Activated B cell treated with CpG ODN at 0.5 μM for 24 hours (primary cell): ENCODE measurements at regions not wholly inside any gene's neighbourhood (a gene's known extent, or its start where the extent isn't known, plus 50 kb on each side); places are given as distances from the start of the nearest gene placed in this dataset.

Source experiments
- ATAC-seq: fragments of 200-7000 bp; cut with Tn5 transposase; one replicate; pipeline ENCODE4 v1.10.0; 2021; ENCODE audit warnings: low read depth, mild to moderate bottlenecking, moderate library complexity
- CTCF ChIA-PET: fragments of 350-600 bp; sonication (Branson Sonifier 250); formaldehyde crosslinking; loops from one replicate; lab custom pipeline; 2021; ENCODE audit warnings: antibody characterized with exemption; lab: Charles Lee
- POLR2A ChIA-PET: fragments of 350-600 bp; sonication (Branson Sonifier 250); formaldehyde crosslinking; loops from one replicate; lab custom pipeline; 2021; ENCODE audit warnings: antibody characterized with exemption; lab: Charles Lee
- DNase-seq: peaks from one replicate; pipeline ENCODE4 v3.0.0; 2022
- H3K27ac Mint-ChIP-seq: one replicate; pipeline ENCODE4 v1.8.0; 2020; ENCODE audit warnings: mixed read lengths
- H3K27me3 Mint-ChIP-seq: one replicate; pipeline ENCODE4 v1.8.0; 2021; ENCODE audit warnings: mixed read lengths
- H3K36me3 Mint-ChIP-seq: one replicate; pipeline ENCODE4 v1.8.0; 2021; ENCODE audit warnings: low read depth, mixed read lengths
- H3K4me1 Mint-ChIP-seq: one replicate; pipeline ENCODE4 v1.8.0; 2021; ENCODE audit warnings: mixed read lengths
- H3K4me3 Mint-ChIP-seq: one replicate; pipeline ENCODE4 v1.8.0; 2020; ENCODE audit warnings: mild to moderate bottlenecking, mixed read lengths
- H3K9me3 Mint-ChIP-seq: one replicate; pipeline ENCODE4 v1.8.0; 2020; ENCODE audit warnings: mixed read lengths
- intact Hi-C: fragments of 100-400 bp; cut with micrococcal nuclease; formaldehyde crosslinking; loops from one replicate; pipeline ENCODE4 v1.15.1; 2024
- TF ChIP-seq, protein P1 (sequence below): fragments of 200-600 bp; IDR thresholded peaks from one replicate; pipeline ENCODE4 v1.8.0; 2022; ENCODE audit warnings: antibody characterized with exemption, mild to moderate bottlenecking

DNA sequence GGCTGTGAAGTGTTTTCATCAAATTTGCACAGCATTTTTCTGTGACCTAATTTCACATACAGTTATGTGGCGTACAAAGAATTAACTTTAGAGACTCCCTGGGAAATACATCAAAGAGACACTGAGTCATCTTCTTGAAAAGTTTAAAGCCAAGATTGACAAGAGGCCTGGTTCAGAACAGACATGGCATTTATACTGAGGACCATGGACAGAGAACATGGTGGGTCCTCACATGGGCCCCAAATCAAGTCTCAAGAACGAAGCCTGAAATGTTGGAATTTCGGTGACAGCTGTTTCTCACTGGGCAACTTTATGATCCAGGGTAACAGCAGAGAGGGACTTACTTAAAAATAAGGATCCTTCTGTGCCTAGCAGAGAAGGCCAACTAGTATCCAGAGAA is 311.5 kb upstream of the KCNJ16 start:
- ChIA-PET CTCF (no interaction called here), POLR2A (no interaction called here)
- intact Hi-C loops: no loop called here
- Mint-ChIP-seq H3K27ac (no peak overlapping the region), H3K36me3 (no peaks in the 10 kb centered on the region), H3K27me3 (no peaks in the 10 kb centered on the region), H3K4me3 (no peak overlapping the region), H3K9me3 (no peaks in the 10 kb centered on the region), H3K4me1 (no peaks in the 10 kb centered on the region)
- TF ChIP-seq, protein P1, sequence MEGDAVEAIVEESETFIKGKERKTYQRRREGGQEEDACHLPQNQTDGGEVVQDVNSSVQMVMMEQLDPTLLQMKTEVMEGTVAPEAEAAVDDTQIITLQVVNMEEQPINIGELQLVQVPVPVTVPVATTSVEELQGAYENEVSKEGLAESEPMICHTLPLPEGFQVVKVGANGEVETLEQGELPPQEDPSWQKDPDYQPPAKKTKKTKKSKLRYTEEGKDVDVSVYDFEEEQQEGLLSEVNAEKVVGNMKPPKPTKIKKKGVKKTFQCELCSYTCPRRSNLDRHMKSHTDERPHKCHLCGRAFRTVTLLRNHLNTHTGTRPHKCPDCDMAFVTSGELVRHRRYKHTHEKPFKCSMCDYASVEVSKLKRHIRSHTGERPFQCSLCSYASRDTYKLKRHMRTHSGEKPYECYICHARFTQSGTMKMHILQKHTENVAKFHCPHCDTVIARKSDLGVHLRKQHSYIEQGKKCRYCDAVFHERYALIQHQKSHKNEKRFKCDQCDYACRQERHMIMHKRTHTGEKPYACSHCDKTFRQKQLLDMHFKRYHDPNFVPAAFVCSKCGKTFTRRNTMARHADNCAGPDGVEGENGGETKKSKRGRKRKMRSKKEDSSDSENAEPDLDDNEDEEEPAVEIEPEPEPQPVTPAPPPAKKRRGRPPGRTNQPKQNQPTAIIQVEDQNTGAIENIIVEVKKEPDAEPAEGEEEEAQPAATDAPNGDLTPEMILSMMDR: no peak
- ATAC-seq: no peak
- no peak for DNase-seq

DNA sequence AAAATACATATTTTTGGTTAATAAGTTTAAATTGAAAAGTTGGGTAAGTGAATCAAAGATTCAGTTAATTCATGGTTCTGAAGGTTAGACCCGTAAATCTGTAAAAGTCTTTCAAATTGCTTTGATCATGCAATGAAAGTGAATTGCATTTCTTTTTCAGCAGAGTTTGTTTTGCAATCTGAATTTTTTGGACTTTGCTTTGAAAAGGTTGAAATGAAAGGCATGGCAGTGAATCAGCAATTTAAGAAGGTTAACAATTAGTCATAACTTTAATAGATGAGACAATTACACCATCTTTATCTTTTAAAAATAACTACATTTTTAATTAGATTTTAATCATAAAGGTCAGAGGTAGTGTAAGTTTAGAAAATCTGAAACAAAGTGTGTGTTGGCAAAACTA is 310.9 kb upstream of the KCNJ16 start:
- DNase-seq (no peak), ATAC-seq (no peak)
- intact Hi-C loops: no loop called here
- no peak overlapping the region for H3K4me3 Mint-ChIP-seq
- ChIA-PET POLR2A (no interaction called here), CTCF (no interaction called here)
- no peak overlapping the region for H3K27ac Mint-ChIP-seq
- TF ChIP-seq, protein P1: no peak
- H3K4me1 Mint-ChIP-seq: no peaks in the 10 kb centered on the region
- H3K36me3 Mint-ChIP-seq: no peaks in the 10 kb centered on the region
- no peaks in the 10 kb centered on the region for H3K9me3 Mint-ChIP-seq
- H3K27me3 Mint-ChIP-seq: no peaks in the 10 kb centered on the region

DNA sequence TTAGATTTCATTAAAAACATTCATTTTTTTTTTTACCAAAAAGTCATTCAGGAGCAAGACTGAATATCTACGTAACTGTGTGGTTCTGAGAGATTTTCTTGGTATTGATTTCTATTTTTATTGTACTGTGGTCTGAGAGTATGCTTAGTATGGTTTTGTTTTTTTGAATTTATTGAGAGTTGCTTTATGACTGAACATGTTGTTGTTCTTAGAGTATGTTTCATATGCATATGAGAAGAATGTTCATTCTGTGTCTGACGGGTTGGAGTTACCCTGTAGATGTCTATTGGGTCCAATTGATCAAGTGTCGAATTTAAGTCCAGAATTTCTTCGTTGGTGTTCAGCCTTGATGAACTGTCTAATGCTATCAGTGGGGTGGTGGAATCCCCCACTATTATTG is 306.0 kb upstream of the KCNJ16 start:
- no peak for DNase-seq
- CTCF ChIA-PET: no interaction called here
- POLR2A ChIA-PET: no interaction called here
- Mint-ChIP-seq H3K9me3 (peaks cover 5% of the 10 kb centered on the region), H3K27me3 (peaks cover 5% of the 10 kb centered on the region), H3K27ac (no peak overlapping the region), H3K36me3 (no peaks in the 10 kb centered on the region), H3K4me3 (no peak overlapping the region), H3K4me1 (no peaks in the 10 kb centered on the region)
- no peak for ATAC-seq
- intact Hi-C loops: no loop called here
- TF ChIP-seq, protein P1: no peak

DNA sequence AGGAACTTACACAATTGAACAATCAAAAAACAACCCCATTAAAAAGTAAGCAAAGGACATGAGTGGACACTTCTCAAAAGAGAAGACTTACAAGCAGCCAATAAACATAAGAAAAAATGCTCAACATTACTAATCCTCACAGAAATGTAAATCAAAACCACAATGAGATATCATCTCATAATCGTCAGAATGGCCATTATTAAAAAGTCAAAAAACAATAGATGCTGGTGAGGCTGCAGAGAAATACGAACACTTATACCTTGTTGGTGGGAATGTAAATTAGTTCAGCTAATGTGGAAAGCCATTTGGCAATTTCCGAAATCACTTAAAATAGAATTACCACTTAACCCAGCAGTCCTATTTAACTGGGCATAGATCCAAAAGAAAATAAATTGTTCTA is 301.9 kb upstream of the KCNJ16 start:
- H3K4me1 Mint-ChIP-seq: no peaks in the 10 kb centered on the region
- H3K27me3 Mint-ChIP-seq: peaks cover 5% of the 10 kb centered on the region
- H3K9me3 Mint-ChIP-seq: peaks cover 5% of the 10 kb centered on the region
- ATAC-seq: no peak
- TF ChIP-seq, protein P1: no peak
- CTCF ChIA-PET: no interaction called here
- POLR2A ChIA-PET: no interaction called here
- no peak overlapping the region for H3K27ac Mint-ChIP-seq
- intact Hi-C loops: no loop called here
- DNase-seq: no peak
- no peak overlapping the region for H3K4me3 Mint-ChIP-seq
- H3K36me3 Mint-ChIP-seq: no peaks in the 10 kb centered on the region

DNA sequence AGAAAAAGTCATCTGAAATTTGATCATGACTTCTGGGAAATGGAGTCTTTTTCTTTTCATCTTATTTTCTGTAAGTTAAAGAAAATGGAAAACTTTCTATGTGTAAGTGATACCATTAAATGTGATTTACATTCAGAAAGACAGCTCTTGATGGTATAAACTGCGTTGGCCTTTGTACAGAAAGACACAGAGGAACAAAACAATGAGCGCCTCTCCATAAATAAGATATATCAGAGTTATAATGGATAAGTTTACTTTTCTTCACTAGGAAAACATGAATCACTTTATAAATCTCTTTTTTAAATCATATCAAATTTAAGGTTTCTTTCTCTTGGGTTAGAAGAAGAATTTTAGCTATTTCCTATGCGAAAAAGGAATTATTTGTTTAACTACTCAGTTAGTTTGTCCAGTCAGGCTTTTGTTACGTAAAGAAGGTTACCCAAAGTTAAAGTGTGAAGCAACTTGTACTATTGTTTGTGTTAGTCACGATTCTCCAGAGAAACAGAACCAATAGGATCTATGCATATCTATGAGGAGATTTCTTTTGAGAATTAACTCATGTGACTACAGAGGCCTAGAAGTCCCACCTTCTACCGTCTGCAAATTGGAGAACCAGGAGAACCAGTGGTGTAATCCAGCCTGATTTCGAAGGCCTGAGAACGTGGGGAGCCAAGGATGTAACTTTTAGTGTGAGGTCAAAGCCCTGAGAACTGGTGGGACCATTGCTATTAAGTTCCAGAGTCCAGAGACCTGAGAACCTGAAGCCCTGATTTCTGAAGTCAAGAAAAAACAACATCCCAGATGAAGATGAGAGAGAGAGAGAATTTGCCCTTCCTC is 295.4 kb upstream of the KCNJ16 start:
- Mint-ChIP-seq H3K4me1 (no peaks in the 10 kb centered on the region), H3K9me3 (no peaks in the 10 kb centered on the region), H3K4me3 (no peak overlapping the region), H3K36me3 (no peaks in the 10 kb centered on the region), H3K27ac (no peak overlapping the region), H3K27me3 (no peaks in the 10 kb centered on the region)
- DNase-seq (no peak), ATAC-seq (no peak)
- ChIA-PET POLR2A (no interaction called here), CTCF (no interaction called here)
- intact Hi-C loops: no loop called here
- TF ChIP-seq, protein P1: no peak
